ENCODE measurements at regions not wholly inside any gene's neighbourhood (a gene's known extent, or its start where the extent isn't known, plus 50 kb on each side); places are given as distances from the start of the nearest gene placed in this dataset.
A peak's percentile ranks its signal among the peaks of the same experiment; 100 is the strongest.

GRCh38 chrX:142502441-142502840, 297.4 kb upstream of the MAGEC2 start:
- no peaks in the 10 kb centered on the region for H3K27me3 ChIP-seq (ENCODE audit: insufficient read depth, low read length)
- Mint-ChIP-seq H3K36me3 (ENCODE audit: low read depth, unreplicated experiment) (no peaks in the 10 kb centered on the region), H3K4me3 (ENCODE audit: unreplicated experiment) (no peak overlapping the region), H3K27me3 (ENCODE audit: low read depth, unreplicated experiment) (no peaks in the 10 kb centered on the region), H3K4me1 (ENCODE audit: low read depth, unreplicated experiment) (peaks cover under 1% of the 10 kb centered on the region), H3K9me3 (ENCODE audit: unreplicated experiment) (no peaks in the 10 kb centered on the region), H3K27ac (ENCODE audit: unreplicated experiment) (no peak overlapping the region)
- no peaks in the 10 kb centered on the region for H3K79me2 ChIP-seq (ENCODE audit: insufficient read depth, low read length)
- H4K20me1 ChIP-seq (ENCODE audit: insufficient read depth, low read length) = no peaks in the 10 kb centered on the region
- no peaks in the 10 kb centered on the region for H3K9me3 ChIP-seq (ENCODE audit: insufficient read depth, low read depth, low read length)
- FAIRE-seq = peak; percentile 41
- no peak overlapping the region for H3K4me3 ChIP-seq (ENCODE audit: insufficient read depth, low read depth, low read length)
- no peak overlapping the region for H3K9ac ChIP-seq (ENCODE audit: low read length)
- H3K4me1 ChIP-seq (ENCODE audit: insufficient read depth, low read length) = no peaks in the 10 kb centered on the region
- H3K36me3 ChIP-seq (ENCODE audit: insufficient read depth, low read length) = no peaks in the 10 kb centered on the region
- no peak for TF ChIP-seq EZH2 (IDR thresholded peaks at IDR 0.05; ENCODE audit: insufficient read depth, low read length)
- TF ChIP-seq, protein P1, sequence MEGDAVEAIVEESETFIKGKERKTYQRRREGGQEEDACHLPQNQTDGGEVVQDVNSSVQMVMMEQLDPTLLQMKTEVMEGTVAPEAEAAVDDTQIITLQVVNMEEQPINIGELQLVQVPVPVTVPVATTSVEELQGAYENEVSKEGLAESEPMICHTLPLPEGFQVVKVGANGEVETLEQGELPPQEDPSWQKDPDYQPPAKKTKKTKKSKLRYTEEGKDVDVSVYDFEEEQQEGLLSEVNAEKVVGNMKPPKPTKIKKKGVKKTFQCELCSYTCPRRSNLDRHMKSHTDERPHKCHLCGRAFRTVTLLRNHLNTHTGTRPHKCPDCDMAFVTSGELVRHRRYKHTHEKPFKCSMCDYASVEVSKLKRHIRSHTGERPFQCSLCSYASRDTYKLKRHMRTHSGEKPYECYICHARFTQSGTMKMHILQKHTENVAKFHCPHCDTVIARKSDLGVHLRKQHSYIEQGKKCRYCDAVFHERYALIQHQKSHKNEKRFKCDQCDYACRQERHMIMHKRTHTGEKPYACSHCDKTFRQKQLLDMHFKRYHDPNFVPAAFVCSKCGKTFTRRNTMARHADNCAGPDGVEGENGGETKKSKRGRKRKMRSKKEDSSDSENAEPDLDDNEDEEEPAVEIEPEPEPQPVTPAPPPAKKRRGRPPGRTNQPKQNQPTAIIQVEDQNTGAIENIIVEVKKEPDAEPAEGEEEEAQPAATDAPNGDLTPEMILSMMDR (IDR thresholded peaks at IDR 0.05; ENCODE audit: insufficient read depth, low read depth, low read length) = no peak
- H3K4me2 ChIP-seq (ENCODE audit: low read length) = no peak overlapping the region
- H3K27ac ChIP-seq (ENCODE audit: low read depth, low read length) = no peak overlapping the region
- no peak overlapping the region for H2AFZ ChIP-seq (ENCODE audit: low read depth, low read length)
- no peak for DNase-seq (ENCODE audit: low read depth)

DNA sequence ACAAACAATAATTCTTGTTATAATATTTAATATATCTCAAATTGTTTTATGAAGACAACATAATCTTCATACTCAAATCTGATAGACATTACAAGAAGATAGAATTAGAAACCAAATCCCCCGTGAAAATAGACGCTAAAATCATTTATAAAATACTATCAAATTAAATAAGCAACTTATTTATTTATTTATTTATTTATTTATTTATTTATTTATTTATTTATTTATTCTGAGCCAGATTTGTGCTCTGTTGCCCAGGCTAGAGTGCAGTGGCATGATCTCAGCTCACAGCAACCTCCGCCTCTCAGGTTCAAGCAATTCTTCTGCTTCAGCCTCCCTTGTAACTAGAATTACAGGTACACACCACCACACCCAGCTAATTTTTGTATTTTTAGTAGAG, 294.9 kb upstream of the MAGEC2 start:
- H3K36me3 Mint-ChIP-seq (ENCODE audit: low read depth, unreplicated experiment) = no peaks in the 10 kb centered on the region

DNA sequence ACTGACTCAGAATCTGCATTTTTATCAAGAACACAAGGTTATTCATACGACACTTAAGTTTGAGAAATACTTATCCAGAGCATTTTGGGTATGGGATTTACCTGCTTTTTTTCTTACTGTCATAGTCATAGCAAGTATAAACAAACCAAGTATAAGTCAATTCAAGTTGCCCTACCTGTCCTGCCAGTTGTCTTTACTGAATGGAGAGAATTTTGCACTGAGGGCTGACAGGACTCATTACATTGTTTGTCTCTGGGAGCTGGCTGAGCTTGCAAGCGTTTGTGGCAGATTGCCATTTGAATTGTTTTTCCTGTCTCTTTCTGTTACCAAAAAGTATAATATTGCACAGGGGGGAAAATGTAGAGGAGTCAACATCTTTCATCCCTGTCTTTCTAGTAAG, 278.9 kb upstream of the MAGEC2 start:
- H3K4me3 Mint-ChIP-seq (ENCODE audit: unreplicated experiment) = no peak overlapping the region
- H3K4me3 ChIP-seq (ENCODE audit: insufficient read depth, low read depth, low read length) = no peak overlapping the region
- TF ChIP-seq, protein P1 (IDR thresholded peaks at IDR 0.05; ENCODE audit: insufficient read depth, low read depth, low read length) = no peak
- TF ChIP-seq EZH2 (IDR thresholded peaks at IDR 0.05; ENCODE audit: insufficient read depth, low read length) = no peak
- no peak overlapping the region for H3K9ac ChIP-seq (ENCODE audit: low read length)
- no peaks in the 10 kb centered on the region for H3K4me1 Mint-ChIP-seq (ENCODE audit: low read depth, unreplicated experiment)
- no peaks in the 10 kb centered on the region for H4K20me1 ChIP-seq (ENCODE audit: insufficient read depth, low read length)
- no peaks in the 10 kb centered on the region for H3K4me1 ChIP-seq (ENCODE audit: insufficient read depth, low read length)
- no peaks in the 10 kb centered on the region for H3K9me3 Mint-ChIP-seq (ENCODE audit: unreplicated experiment)
- no peaks in the 10 kb centered on the region for H3K79me2 ChIP-seq (ENCODE audit: insufficient read depth, low read length)
- DNase-seq (ENCODE audit: low read depth) = no peak
- H3K36me3 ChIP-seq (ENCODE audit: insufficient read depth, low read length) = no peaks in the 10 kb centered on the region
- H3K4me2 ChIP-seq (ENCODE audit: low read length) = no peak overlapping the region
- H3K27ac ChIP-seq (ENCODE audit: low read depth, low read length) = no peak overlapping the region
- no peak overlapping the region for H2AFZ ChIP-seq (ENCODE audit: low read depth, low read length)
- no peaks in the 10 kb centered on the region for H3K27me3 ChIP-seq (ENCODE audit: insufficient read depth, low read length)
- no peaks in the 10 kb centered on the region for H3K9me3 ChIP-seq (ENCODE audit: insufficient read depth, low read depth, low read length)
- H3K27ac Mint-ChIP-seq (ENCODE audit: unreplicated experiment) = peak overlapping the region; percentile 53
- no peaks in the 10 kb centered on the region for H3K27me3 Mint-ChIP-seq (ENCODE audit: low read depth, unreplicated experiment)
- FAIRE-seq = no peak
- H3K36me3 Mint-ChIP-seq (ENCODE audit: low read depth, unreplicated experiment) = no peaks in the 10 kb centered on the region

More for the DNA sequence above, 294.9 kb upstream of the MAGEC2 start:
- Histone ChIP-seq H3K27me3 (ENCODE audit: insufficient read depth, low read length) (no peaks in the 10 kb centered on the region), H3K27ac (ENCODE audit: low read depth, low read length) (no peak overlapping the region), H3K79me2 (ENCODE audit: insufficient read depth, low read length) (no peaks in the 10 kb centered on the region), H3K4me2 (ENCODE audit: low read length) (no peak overlapping the region), H3K4me3 (ENCODE audit: insufficient read depth, low read depth, low read length) (no peak overlapping the region), H3K36me3 (ENCODE audit: insufficient read depth, low read length) (no peaks in the 10 kb centered on the region), H3K9ac (ENCODE audit: low read length) (no peak overlapping the region), H3K4me1 (ENCODE audit: insufficient read depth, low read length) (no peaks in the 10 kb centered on the region), H3K9me3 (ENCODE audit: insufficient read depth, low read depth, low read length) (no peaks in the 10 kb centered on the region), H2AFZ (ENCODE audit: low read depth, low read length) (no peak overlapping the region), H4K20me1 (ENCODE audit: insufficient read depth, low read length) (no peaks in the 10 kb centered on the region)
- no peak for TF ChIP-seq EZH2 (IDR thresholded peaks at IDR 0.05; ENCODE audit: insufficient read depth, low read length)
- TF ChIP-seq, protein P1 (IDR thresholded peaks at IDR 0.05; ENCODE audit: insufficient read depth, low read depth, low read length) = no peak
- H3K27me3 Mint-ChIP-seq (ENCODE audit: low read depth, unreplicated experiment) = no peaks in the 10 kb centered on the region
- H3K27ac Mint-ChIP-seq (ENCODE audit: unreplicated experiment) = no peak overlapping the region
- FAIRE-seq = no peak
- no peak overlapping the region for H3K4me3 Mint-ChIP-seq (ENCODE audit: unreplicated experiment)
- DNase-seq (ENCODE audit: low read depth) = no peak
- no peaks in the 10 kb centered on the region for H3K9me3 Mint-ChIP-seq (ENCODE audit: unreplicated experiment)
- no peaks in the 10 kb centered on the region for H3K4me1 Mint-ChIP-seq (ENCODE audit: low read depth, unreplicated experiment)

Measured in astrocyte (in vitro differentiated cells and primary cell).